ENCODE measurements at regions not wholly inside any gene's neighbourhood (a gene's known extent, or its start where the extent isn't known, plus 50 kb on each side); places are given as distances from the start of the nearest gene placed in this dataset.

GRCh38 chr5:116378777-116379121 lies 195.9 kb downstream of the SEMA6A start:
- H3K4me1 ChIP-seq (ENCODE audit: control insufficient read depth, extremely low read depth, insufficient read depth, low read length) = no peaks in the 10 kb centered on the region
- H3K36me3 ChIP-seq (ENCODE audit: control insufficient read depth, insufficient read depth, low read length) = no peaks in the 10 kb centered on the region
- H3K4me3 ChIP-seq (replicated peaks in 1 of 4; ENCODE audit: control extremely low read depth in 1 of 4, insufficient read depth in 1 of 4, low read depth in 3 of 4, low read length in 4 of 4) = no peak overlapping the region
- no peak overlapping the region for H3K4me2 ChIP-seq (ENCODE audit: extremely low read depth, insufficient read depth, low read length)
- H2AFZ ChIP-seq (ENCODE audit: low read length) = no peak overlapping the region
- no peaks in the 10 kb centered on the region for H3K79me2 ChIP-seq (ENCODE audit: control insufficient read depth, insufficient read depth, low read length)
- TF ChIP-seq EZH2 (IDR thresholded peaks at IDR 0.05; ENCODE audit: low read length, missing control alignments) = no peak
- TF ChIP-seq, protein P1, sequence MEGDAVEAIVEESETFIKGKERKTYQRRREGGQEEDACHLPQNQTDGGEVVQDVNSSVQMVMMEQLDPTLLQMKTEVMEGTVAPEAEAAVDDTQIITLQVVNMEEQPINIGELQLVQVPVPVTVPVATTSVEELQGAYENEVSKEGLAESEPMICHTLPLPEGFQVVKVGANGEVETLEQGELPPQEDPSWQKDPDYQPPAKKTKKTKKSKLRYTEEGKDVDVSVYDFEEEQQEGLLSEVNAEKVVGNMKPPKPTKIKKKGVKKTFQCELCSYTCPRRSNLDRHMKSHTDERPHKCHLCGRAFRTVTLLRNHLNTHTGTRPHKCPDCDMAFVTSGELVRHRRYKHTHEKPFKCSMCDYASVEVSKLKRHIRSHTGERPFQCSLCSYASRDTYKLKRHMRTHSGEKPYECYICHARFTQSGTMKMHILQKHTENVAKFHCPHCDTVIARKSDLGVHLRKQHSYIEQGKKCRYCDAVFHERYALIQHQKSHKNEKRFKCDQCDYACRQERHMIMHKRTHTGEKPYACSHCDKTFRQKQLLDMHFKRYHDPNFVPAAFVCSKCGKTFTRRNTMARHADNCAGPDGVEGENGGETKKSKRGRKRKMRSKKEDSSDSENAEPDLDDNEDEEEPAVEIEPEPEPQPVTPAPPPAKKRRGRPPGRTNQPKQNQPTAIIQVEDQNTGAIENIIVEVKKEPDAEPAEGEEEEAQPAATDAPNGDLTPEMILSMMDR (conservative IDR thresholded peaks at IDR 0.05 in 1 of 2, IDR thresholded peaks at IDR 0.05 in 1 of 2; ENCODE audit: low read depth in 1 of 2, low read length in 2 of 2) = no peak
- no peak for DNase-seq (ENCODE audit: low read depth in 2 of 2)
- H3K9ac ChIP-seq (ENCODE audit: insufficient read depth, low read length) = no peak overlapping the region
- no peaks in the 10 kb centered on the region for H3K27me3 ChIP-seq (ENCODE audit: control insufficient read depth, insufficient read depth, low read length)
- no peak overlapping the region for H3K27ac ChIP-seq (ENCODE audit: insufficient read depth, low read length)
- H3K9me3 ChIP-seq (ENCODE audit: control insufficient read depth, insufficient read depth, low read depth, low read length) = no peaks in the 10 kb centered on the region
- H4K20me1 ChIP-seq (ENCODE audit: control insufficient read depth, extremely low read depth, insufficient read depth, low read length) = no peaks in the 10 kb centered on the region

DNA sequence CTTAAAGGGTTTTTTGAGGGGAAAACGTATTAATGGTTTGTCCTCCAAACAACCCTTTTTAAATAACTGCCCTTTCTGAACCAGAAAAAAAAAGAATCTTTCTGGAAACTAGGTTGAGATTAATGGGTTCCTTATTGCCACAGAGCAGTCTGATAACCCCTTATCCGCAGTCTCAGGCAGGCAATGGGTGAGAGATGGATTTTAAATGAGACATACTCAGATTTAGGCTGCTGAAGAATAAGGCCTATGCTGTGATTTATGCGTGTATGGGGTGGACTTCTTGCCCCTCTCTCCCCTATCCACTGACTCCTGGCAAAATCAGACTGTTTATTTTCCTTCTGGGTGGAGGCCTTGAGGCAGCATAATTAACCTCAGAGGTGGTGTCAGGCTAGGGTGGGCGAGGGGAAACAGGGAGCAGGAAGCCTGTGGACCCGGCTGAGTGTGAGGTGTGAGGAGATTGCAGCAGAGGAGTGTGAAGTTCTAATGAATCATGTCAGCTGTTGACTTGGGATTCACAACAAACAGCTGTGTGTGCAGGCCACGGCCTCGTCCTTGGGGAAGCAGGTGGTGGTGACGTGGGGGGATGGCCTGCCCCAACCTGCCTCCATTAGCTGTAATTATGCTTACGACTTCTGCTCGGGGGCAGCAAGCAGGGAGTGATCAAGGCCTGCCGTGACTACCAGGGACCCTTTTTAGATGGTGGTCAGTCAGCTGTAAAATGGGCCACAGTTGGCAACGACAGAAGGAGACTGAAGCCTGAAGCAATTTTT lies 196.4 kb downstream of the SEMA6A start:
- Histone ChIP-seq H3K27ac (ENCODE audit: insufficient read depth, low read length) (no peak overlapping the region), H3K36me3 (ENCODE audit: control insufficient read depth, insufficient read depth, low read length) (no peaks in the 10 kb centered on the region), H3K79me2 (ENCODE audit: control insufficient read depth, insufficient read depth, low read length) (no peaks in the 10 kb centered on the region), H3K4me1 (ENCODE audit: control insufficient read depth, extremely low read depth, insufficient read depth, low read length) (no peaks in the 10 kb centered on the region), H3K27me3 (ENCODE audit: control insufficient read depth, insufficient read depth, low read length) (no peaks in the 10 kb centered on the region), H2AFZ (ENCODE audit: low read length) (no peak overlapping the region), H3K4me2 (ENCODE audit: extremely low read depth, insufficient read depth, low read length) (no peak overlapping the region), H3K4me3 (replicated peaks in 1 of 4; ENCODE audit: control extremely low read depth in 1 of 4, insufficient read depth in 1 of 4, low read depth in 3 of 4, low read length in 4 of 4) (no peak overlapping the region), H4K20me1 (ENCODE audit: control insufficient read depth, extremely low read depth, insufficient read depth, low read length) (no peaks in the 10 kb centered on the region), H3K9me3 (ENCODE audit: control insufficient read depth, insufficient read depth, low read depth, low read length) (no peaks in the 10 kb centered on the region), H3K9ac (ENCODE audit: insufficient read depth, low read length) (no peak overlapping the region)
- DNase-seq (ENCODE audit: low read depth in 2 of 2) = no peak
- no peak for TF ChIP-seq EZH2 (IDR thresholded peaks at IDR 0.05; ENCODE audit: low read length, missing control alignments)
- TF ChIP-seq, protein P1 (conservative IDR thresholded peaks at IDR 0.05 in 1 of 2, IDR thresholded peaks at IDR 0.05 in 1 of 2; ENCODE audit: low read depth in 1 of 2, low read length in 2 of 2) = no peak

DNA sequence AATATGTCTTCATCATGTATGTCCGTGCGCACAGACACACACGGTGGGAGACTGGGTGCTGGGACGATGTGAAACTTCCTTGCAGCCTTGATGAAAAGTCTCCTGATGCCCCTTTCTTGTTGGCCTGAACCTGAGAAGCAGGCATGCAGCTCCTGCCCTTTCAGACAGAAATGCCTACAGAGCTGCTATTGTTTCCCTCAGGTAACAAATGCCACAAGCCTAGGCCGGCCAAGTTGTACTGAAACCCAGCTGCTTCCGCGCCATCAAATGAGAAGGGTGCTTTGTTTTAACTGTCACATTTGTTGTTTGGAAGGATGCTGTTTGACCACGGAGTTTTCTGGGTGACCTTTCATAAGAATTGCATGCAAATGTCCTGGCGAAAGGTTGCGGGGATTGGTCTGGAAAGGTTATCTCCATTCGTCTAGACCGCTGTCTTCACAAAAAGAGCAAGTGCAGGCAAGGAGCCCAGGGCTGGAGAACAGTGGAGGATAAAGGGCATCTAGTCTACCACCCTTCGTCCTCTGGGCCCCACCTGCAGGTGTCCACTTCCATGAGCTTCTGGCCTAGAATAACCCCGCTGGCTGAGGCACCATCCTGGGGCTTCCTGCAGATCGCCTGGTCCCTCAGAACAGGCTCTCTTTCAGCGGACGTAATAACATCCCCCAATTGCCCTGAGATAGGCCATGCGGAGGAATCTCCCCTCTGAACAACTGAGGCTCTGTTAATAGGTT lies 197.2 kb downstream of the SEMA6A start:
- Histone ChIP-seq H3K4me2 (ENCODE audit: extremely low read depth, insufficient read depth, low read length) (no peak overlapping the region), H3K36me3 (ENCODE audit: control insufficient read depth, insufficient read depth, low read length) (no peaks in the 10 kb centered on the region), H3K4me1 (ENCODE audit: control insufficient read depth, extremely low read depth, insufficient read depth, low read length) (no peaks in the 10 kb centered on the region), H3K79me2 (ENCODE audit: control insufficient read depth, insufficient read depth, low read length) (no peaks in the 10 kb centered on the region), H3K27me3 (ENCODE audit: control insufficient read depth, insufficient read depth, low read length) (no peaks in the 10 kb centered on the region), H2AFZ (ENCODE audit: low read length) (no peak overlapping the region), H3K4me3 (replicated peaks in 1 of 4; ENCODE audit: control extremely low read depth in 1 of 4, insufficient read depth in 1 of 4, low read depth in 3 of 4, low read length in 4 of 4) (no peak overlapping the region), H3K9me3 (ENCODE audit: control insufficient read depth, insufficient read depth, low read depth, low read length) (no peaks in the 10 kb centered on the region), H3K27ac (ENCODE audit: insufficient read depth, low read length) (no peak overlapping the region), H3K9ac (ENCODE audit: insufficient read depth, low read length) (no peak overlapping the region), H4K20me1 (ENCODE audit: control insufficient read depth, extremely low read depth, insufficient read depth, low read length) (no peaks in the 10 kb centered on the region)
- DNase-seq (ENCODE audit: low read depth in 2 of 2) = no peak
- TF ChIP-seq, protein P1 (conservative IDR thresholded peaks at IDR 0.05 in 1 of 2, IDR thresholded peaks at IDR 0.05 in 1 of 2; ENCODE audit: low read depth in 1 of 2, low read length in 2 of 2) = no peak
- no peak for TF ChIP-seq EZH2 (IDR thresholded peaks at IDR 0.05; ENCODE audit: low read length, missing control alignments)

Measured in fibroblast of lung (primary cell).